H9 (cell line): ENCODE measurements at regions not wholly inside any gene's neighbourhood (a gene's known extent, or its start where the extent isn't known, plus 50 kb on each side); places are given as distances from the start of the nearest gene placed in this dataset.

Experiments
- DNase-seq: peaks from one replicate; pipeline ENCODE4 v3.0.0-alpha.2; 2017
- H2AFZ ChIP-seq: one replicate; pipeline ENCODE4 v1.6.1; 2013; ENCODE audit warnings: mild to moderate bottlenecking, low read length, control low read depth, moderate library complexity
- H2AK5ac ChIP-seq: 2 replicates; pipeline ENCODE4 v1.6.1; 2013; ENCODE audit warnings: low read length, control low read depth, mixed read lengths; ENCODE audit not compliant: insufficient read length
- H2BK120ac ChIP-seq: one replicate; pipeline ENCODE4 v1.6.1; 2013; ENCODE audit warnings: low read depth, mild to moderate bottlenecking, low read length, control low read depth, inconsistent platforms; ENCODE audit not compliant: poor library complexity, severe bottlenecking
- H2BK12ac ChIP-seq: 2 replicates; pipeline ENCODE4 v1.6.1; 2013; ENCODE audit warnings: low read length, control low read depth, mixed read lengths, low read depth; ENCODE audit not compliant: insufficient read length
- H2BK15ac ChIP-seq: 2 replicates; pipeline ENCODE4 v1.6.1; 2013; ENCODE audit warnings: low read depth, low read length, control low read depth
- H2BK20ac ChIP-seq: one replicate; pipeline ENCODE4 v1.6.1; 2013; ENCODE audit warnings: low read depth, mild to moderate bottlenecking, low read length, control low read depth, inconsistent platforms; ENCODE audit not compliant: poor library complexity, severe bottlenecking
- H2BK5ac ChIP-seq: 2 replicates; pipeline ENCODE4 v1.6.1; 2013; ENCODE audit warnings: low read length, control low read depth, mixed read lengths; ENCODE audit not compliant: insufficient read length
- H3K14ac ChIP-seq: 2 replicates; pipeline ENCODE4 v1.6.1; 2013; ENCODE audit warnings: low read length, control low read depth; ENCODE audit not compliant: insufficient read depth
- H3K18ac ChIP-seq: 2 replicates; pipeline ENCODE4 v1.6.1; 2013; ENCODE audit warnings: low read depth, mild to moderate bottlenecking, mixed read lengths, low read length, control low read depth; ENCODE audit not compliant: insufficient read length
- H3K23ac ChIP-seq: 2 replicates; pipeline ENCODE4 v1.6.1; 2013; ENCODE audit warnings: low read length, control low read depth, mixed read lengths, low read depth; ENCODE audit not compliant: insufficient read length
- H3K23me2 ChIP-seq: 2 replicates; pipeline ENCODE4 v1.6.1; 2013; ENCODE audit warnings: low read depth, mild to moderate bottlenecking, mixed read lengths, low read length, control low read depth; ENCODE audit not compliant: insufficient read length, poor library complexity, severe bottlenecking
- H3K27ac ChIP-seq: 2 replicates; pipeline ENCODE4 v1.5.1; 2013; ENCODE audit warnings: low read length, control low read depth, mixed read lengths, low read depth; ENCODE audit not compliant: insufficient read length
- H3K27me3 ChIP-seq: 2 replicates; pipeline ENCODE4 v1.6.1; 2013; ENCODE audit warnings: low read length, control low read depth, inconsistent platforms; ENCODE audit not compliant: insufficient read depth
- H3K4ac ChIP-seq: 2 replicates; pipeline ENCODE4 v1.6.1; 2013; ENCODE audit warnings: low read depth, mild to moderate bottlenecking, control low read depth, inconsistent platforms, low read length, moderate library complexity
- H3K4me1 ChIP-seq: 2 replicates; pipeline ENCODE4 v1.6.1; 2013; ENCODE audit warnings: low read length, control low read depth, inconsistent platforms; ENCODE audit not compliant: insufficient read depth
- H3K4me2 ChIP-seq: 2 replicates; pipeline ENCODE4 v1.6.1; 2013; ENCODE audit warnings: low read length, control low read depth, mixed read lengths; ENCODE audit not compliant: insufficient read length, insufficient read depth
- H3K56ac ChIP-seq: 2 replicates; pipeline ENCODE4 v1.6.1; 2013; ENCODE audit warnings: low read depth, mild to moderate bottlenecking, mixed read lengths, low read length, control low read depth; ENCODE audit not compliant: insufficient read length
- H3K79me1 ChIP-seq: 2 replicates; pipeline ENCODE4 v1.6.1; 2013; ENCODE audit warnings: low read depth, mild to moderate bottlenecking, moderate library complexity, low read length, control low read depth, inconsistent platforms; ENCODE audit not compliant: insufficient read depth, poor library complexity, severe bottlenecking
- H3K79me2 ChIP-seq: 2 replicates; pipeline ENCODE4 v1.6.1; 2013; ENCODE audit warnings: low read length, control low read depth, inconsistent platforms; ENCODE audit not compliant: insufficient read depth
- H3K9ac ChIP-seq: 2 replicates; pipeline ENCODE4 v1.6.1; 2013; ENCODE audit warnings: low read length, control low read depth, mixed read lengths; ENCODE audit not compliant: insufficient read length; ENCODE audit errors: extremely low read depth
- H3K9me3 ChIP-seq: one replicate; pipeline ENCODE4 v1.6.1; 2013; ENCODE audit warnings: low read depth, low read length, inconsistent platforms; ENCODE audit not compliant: control insufficient read depth
- H3T11ph ChIP-seq: one replicate; pipeline ENCODE4 v1.6.1; 2013; ENCODE audit warnings: mild to moderate bottlenecking, low read length, control low read depth, inconsistent platforms
- H4K20me1 ChIP-seq: one replicate; pipeline ENCODE4 v1.6.1; 2013; ENCODE audit not compliant: control insufficient read depth, insufficient read length, insufficient read depth
- H4K5ac ChIP-seq: 2 replicates; pipeline ENCODE4 v1.6.1; 2013; ENCODE audit warnings: low read depth, mild to moderate bottlenecking, mixed read lengths, low read length, control low read depth; ENCODE audit not compliant: insufficient read length
- H4K8ac ChIP-seq: replicated peaks from 2 replicates; pipeline ENCODE4 v1.6.1; 2013; ENCODE audit warnings: low read length, control low read depth, mixed read lengths, low read depth; ENCODE audit not compliant: insufficient read length
- H4K91ac ChIP-seq: 2 replicates; pipeline ENCODE4 v1.6.1; 2013; ENCODE audit warnings: low read depth, mild to moderate bottlenecking, moderate library complexity, mixed read lengths, low read length, control low read depth; ENCODE audit not compliant: insufficient read length
- H3K27ac Mint-ChIP-seq, 3 experiments: 2 replicates in 2 of 3; 3 replicates in 1 of 3; pipeline ENCODE4 v1.8.0; 2020 to 2021; ENCODE audit warnings: mixed read lengths in 3 of 3, mild to moderate bottlenecking in 1 of 3, moderate library complexity in 1 of 3
- H3K27me3 Mint-ChIP-seq: 2 replicates; pipeline ENCODE4 v1.8.0; 2021; ENCODE audit warnings: low read depth, mild to moderate bottlenecking, moderate library complexity, mixed read lengths
- H3K36me3 Mint-ChIP-seq, 3 experiments: 2 replicates in 2 of 3; 3 replicates in 1 of 3; pipeline ENCODE4 v1.8.0; 2020 to 2021; ENCODE audit warnings: low read depth in 3 of 3, mixed read lengths in 3 of 3; ENCODE audit not compliant: insufficient read depth in 1 of 3
- H3K4me1 Mint-ChIP-seq, 2 experiments: 2 replicates each; pipeline ENCODE4 v1.8.0; 2020; ENCODE audit warnings: mixed read lengths in 2 of 2
- H3K4me3 Mint-ChIP-seq, 2 experiments: 2 replicates in 1 of 2; 3 replicates in 1 of 2; pipeline ENCODE4 v1.8.0; 2020 to 2021; ENCODE audit warnings: mild to moderate bottlenecking in 2 of 2, mixed read lengths in 2 of 2, moderate library complexity in 1 of 2
- H3K9me3 Mint-ChIP-seq, 2 experiments: 2 replicates in 1 of 2; 3 replicates in 1 of 2; pipeline ENCODE4 v1.8.0; 2020; ENCODE audit warnings: mild to moderate bottlenecking in 2 of 2, mixed read lengths in 2 of 2, moderate library complexity in 1 of 2
- CTCF ChIP-seq: fragments of 200-600 bp; sonication (generic); conservative IDR thresholded peaks from 3 replicates; pipeline ENCODE4 v1.8.0; 2021; ENCODE audit warnings: antibody characterized with exemption, mild to moderate bottlenecking

DNA sequence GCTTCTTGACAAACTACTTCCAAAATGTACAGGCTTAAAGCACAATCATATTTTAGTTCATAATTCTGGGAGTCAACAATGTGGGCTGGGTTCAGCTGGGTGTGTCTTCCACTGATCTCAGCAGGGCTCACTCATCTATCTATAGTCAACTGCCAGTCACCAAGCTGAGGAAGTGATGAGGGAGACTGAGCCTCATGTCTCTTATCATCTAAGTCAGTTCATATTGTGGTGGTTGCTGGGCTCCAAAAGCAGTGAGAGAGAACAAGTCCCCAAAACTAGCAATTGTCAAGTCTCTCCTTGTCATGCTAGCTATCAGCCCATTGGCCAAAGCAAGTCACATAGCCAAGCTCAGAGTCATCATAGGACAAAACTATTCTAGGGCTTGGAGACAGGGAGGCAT, 465.9 kb upstream of the ARID1B start:
- no peak overlapping the region for H3K56ac ChIP-seq
- no peaks in the 10 kb centered on the region for H3K79me1 ChIP-seq
- no peak overlapping the region for H4K8ac ChIP-seq
- H4K91ac ChIP-seq, result no peak overlapping the region
- no peak overlapping the region for H3K4me2 ChIP-seq
- no peak overlapping the region for H3T11ph ChIP-seq
- no peak for DNase-seq
- H2AFZ ChIP-seq, result no peak overlapping the region
- H3K23me2 ChIP-seq, result no peaks in the 10 kb centered on the region
- no peak overlapping the region for H3K4ac ChIP-seq
- H3K4me3 Mint-ChIP-seq, result no peak overlapping the region
- H4K20me1 ChIP-seq, result no peaks in the 10 kb centered on the region
- H3K27me3 Mint-ChIP-seq, result no peaks in the 10 kb centered on the region; the same call in 1 of the 2 replicates
- no peak overlapping the region for H3K18ac ChIP-seq
- H3K4me1 ChIP-seq, result no peaks in the 10 kb centered on the region
- H4K5ac ChIP-seq, result no peak overlapping the region
- H2BK15ac ChIP-seq, result no peak overlapping the region
- no peak overlapping the region for H2AK5ac ChIP-seq
- H3K23ac ChIP-seq, result no peak overlapping the region
- H3K27me3 ChIP-seq, result no peaks in the 10 kb centered on the region
- H3K9me3 Mint-ChIP-seq, result no peaks in the 10 kb centered on the region; a peak in 1 of 5 replicates
- no peaks in the 10 kb centered on the region for H3K9me3 ChIP-seq
- H3K27ac Mint-ChIP-seq, result no peak overlapping the region
- H3K9ac ChIP-seq, result no peak overlapping the region
- no peaks in the 10 kb centered on the region for H3K79me2 ChIP-seq
- no peaks in the 10 kb centered on the region for H3K36me3 Mint-ChIP-seq
- H2BK20ac ChIP-seq, result no peak overlapping the region
- peaks cover 12 to 14% of the 10 kb centered on the region in 2 experiments for H3K4me1 Mint-ChIP-seq
- H2BK120ac ChIP-seq, result no peak overlapping the region
- H2BK5ac ChIP-seq, result no peak overlapping the region
- no peak overlapping the region for H3K14ac ChIP-seq
- H2BK12ac ChIP-seq, result no peak overlapping the region
- no peak overlapping the region for H3K27ac ChIP-seq
- TF ChIP-seq CTCF, result no peak
